ENCODE measurements at regions not wholly inside any gene's neighbourhood (a gene's known extent, or its start where the extent isn't known, plus 50 kb on each side); places are given as distances from the start of the nearest gene placed in this dataset.

DNA sequence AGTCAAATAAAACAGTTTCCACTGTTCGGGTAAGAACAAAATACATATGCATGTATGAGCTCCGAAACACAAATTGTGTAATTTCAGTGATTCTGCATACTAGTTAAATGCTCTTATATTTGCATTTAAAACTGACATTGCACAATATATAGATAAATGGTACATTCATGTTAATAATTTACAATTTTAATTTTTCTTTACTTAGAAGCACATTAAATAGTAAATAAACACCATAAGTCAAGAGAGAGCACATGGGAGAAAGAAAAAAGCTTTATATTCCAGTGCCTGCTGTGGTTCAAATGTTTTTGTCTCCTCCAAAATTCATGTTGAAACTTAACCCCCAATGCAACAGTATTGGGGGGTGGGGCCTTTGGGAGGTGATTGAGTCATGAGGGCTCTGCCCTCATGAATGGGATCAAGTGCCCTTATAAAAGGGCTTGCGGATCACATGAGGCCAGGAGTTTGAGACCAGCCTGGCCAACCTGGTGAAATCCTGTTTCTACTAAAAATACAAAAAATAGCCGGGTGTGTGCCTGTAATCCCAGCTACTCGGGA lies 322.9 kb downstream of the BCOR start:
- H3K4me2 ChIP-seq (ENCODE audit: low read length), result no peak overlapping the region
- no peak for TF ChIP-seq SMC3 (conservative IDR thresholded peaks at IDR 0.05; ENCODE audit: poor library complexity)
- TF ChIP-seq MXI1 (conservative IDR thresholded peaks at IDR 0.05; ENCODE audit: poor library complexity, severe bottlenecking), result no peak
- TF ChIP-seq EP300 (conservative IDR thresholded peaks at IDR 0.05; ENCODE audit: poor library complexity, severe bottlenecking), result no peak
- no peak for TF ChIP-seq EZH2 (IDR thresholded peaks at IDR 0.05; ENCODE audit: borderline replicate concordance, insufficient read depth, low read length, poor library complexity, severe bottlenecking)
- TF ChIP-seq, protein P1, sequence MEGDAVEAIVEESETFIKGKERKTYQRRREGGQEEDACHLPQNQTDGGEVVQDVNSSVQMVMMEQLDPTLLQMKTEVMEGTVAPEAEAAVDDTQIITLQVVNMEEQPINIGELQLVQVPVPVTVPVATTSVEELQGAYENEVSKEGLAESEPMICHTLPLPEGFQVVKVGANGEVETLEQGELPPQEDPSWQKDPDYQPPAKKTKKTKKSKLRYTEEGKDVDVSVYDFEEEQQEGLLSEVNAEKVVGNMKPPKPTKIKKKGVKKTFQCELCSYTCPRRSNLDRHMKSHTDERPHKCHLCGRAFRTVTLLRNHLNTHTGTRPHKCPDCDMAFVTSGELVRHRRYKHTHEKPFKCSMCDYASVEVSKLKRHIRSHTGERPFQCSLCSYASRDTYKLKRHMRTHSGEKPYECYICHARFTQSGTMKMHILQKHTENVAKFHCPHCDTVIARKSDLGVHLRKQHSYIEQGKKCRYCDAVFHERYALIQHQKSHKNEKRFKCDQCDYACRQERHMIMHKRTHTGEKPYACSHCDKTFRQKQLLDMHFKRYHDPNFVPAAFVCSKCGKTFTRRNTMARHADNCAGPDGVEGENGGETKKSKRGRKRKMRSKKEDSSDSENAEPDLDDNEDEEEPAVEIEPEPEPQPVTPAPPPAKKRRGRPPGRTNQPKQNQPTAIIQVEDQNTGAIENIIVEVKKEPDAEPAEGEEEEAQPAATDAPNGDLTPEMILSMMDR (IDR thresholded peaks at IDR 0.05; ENCODE audit: poor library complexity, severe bottlenecking), result no peak
- no peak for TF ChIP-seq RAD21 (conservative IDR thresholded peaks at IDR 0.05)
- TF ChIP-seq TAF1 (IDR thresholded peaks at IDR 0.05; ENCODE audit: low read depth), result no peak
- TF ChIP-seq, protein P2, sequence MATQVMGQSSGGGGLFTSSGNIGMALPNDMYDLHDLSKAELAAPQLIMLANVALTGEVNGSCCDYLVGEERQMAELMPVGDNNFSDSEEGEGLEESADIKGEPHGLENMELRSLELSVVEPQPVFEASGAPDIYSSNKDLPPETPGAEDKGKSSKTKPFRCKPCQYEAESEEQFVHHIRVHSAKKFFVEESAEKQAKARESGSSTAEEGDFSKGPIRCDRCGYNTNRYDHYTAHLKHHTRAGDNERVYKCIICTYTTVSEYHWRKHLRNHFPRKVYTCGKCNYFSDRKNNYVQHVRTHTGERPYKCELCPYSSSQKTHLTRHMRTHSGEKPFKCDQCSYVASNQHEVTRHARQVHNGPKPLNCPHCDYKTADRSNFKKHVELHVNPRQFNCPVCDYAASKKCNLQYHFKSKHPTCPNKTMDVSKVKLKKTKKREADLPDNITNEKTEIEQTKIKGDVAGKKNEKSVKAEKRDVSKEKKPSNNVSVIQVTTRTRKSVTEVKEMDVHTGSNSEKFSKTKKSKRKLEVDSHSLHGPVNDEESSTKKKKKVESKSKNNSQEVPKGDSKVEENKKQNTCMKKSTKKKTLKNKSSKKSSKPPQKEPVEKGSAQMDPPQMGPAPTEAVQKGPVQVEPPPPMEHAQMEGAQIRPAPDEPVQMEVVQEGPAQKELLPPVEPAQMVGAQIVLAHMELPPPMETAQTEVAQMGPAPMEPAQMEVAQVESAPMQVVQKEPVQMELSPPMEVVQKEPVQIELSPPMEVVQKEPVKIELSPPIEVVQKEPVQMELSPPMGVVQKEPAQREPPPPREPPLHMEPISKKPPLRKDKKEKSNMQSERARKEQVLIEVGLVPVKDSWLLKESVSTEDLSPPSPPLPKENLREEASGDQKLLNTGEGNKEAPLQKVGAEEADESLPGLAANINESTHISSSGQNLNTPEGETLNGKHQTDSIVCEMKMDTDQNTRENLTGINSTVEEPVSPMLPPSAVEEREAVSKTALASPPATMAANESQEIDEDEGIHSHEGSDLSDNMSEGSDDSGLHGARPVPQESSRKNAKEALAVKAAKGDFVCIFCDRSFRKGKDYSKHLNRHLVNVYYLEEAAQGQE (IDR thresholded peaks at IDR 0.05; ENCODE audit: borderline replicate concordance), result no peak
- TF ChIP-seq POLR2AphosphoS5 (IDR thresholded peaks at IDR 0.05), result no peak
- H3K27ac ChIP-seq (ENCODE audit: low read length), result no peak overlapping the region
- H3K9me2 ChIP-seq (ENCODE audit: insufficient read depth, low read length), result no peaks in the 10 kb centered on the region
- no peak overlapping the region for H2AFZ ChIP-seq (ENCODE audit: low read depth, low read length)
- no peak overlapping the region for H3K9ac ChIP-seq (ENCODE audit: low read length)
- H4K20me1 ChIP-seq (ENCODE audit: insufficient read depth), result no peaks in the 10 kb centered on the region
- no peaks in the 10 kb centered on the region for H3F3A ChIP-seq (ENCODE audit: insufficient read depth, low read length, poor library complexity, severe bottlenecking)
- H3K27me3 ChIP-seq (ENCODE audit: insufficient read depth, low read depth, low read length), result no peaks in the 10 kb centered on the region
- H3K79me2 ChIP-seq (replicated peaks; ENCODE audit: insufficient read depth, low read length), result no peaks in the 10 kb centered on the region
- no peaks in the 10 kb centered on the region for H3K36me3 ChIP-seq (ENCODE audit: insufficient read depth, low read length)
- no peaks in the 10 kb centered on the region for H3K9me3 ChIP-seq (ENCODE audit: low read length)
- H3K4me3 ChIP-seq (ENCODE audit: low read length), result no peak overlapping the region

DNA sequence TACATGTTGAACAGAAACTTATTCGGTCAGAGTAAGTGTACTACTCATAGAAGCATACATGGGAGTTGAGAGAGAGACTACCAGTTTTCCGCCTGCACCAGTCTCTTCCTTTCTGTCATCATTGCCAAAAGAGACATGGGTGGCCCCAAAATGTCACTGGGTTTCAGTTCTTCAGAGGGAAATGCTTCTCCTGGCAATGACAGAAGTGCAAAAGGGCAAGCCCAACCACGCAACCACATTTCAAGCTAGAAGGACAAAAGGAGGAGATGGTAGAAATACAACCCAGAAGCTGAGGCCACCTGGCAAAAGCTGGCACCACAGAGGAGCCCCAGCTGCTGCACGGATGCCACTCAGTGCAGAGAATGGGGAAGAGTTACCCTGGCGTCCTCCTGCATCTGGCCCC lies 320.1 kb downstream of the BCOR start:
- no peak overlapping the region for H3K9ac ChIP-seq (ENCODE audit: low read length)
- H3K9me3 ChIP-seq (ENCODE audit: low read length), result no peaks in the 10 kb centered on the region
- H3K27ac ChIP-seq (ENCODE audit: low read length), result no peak overlapping the region
- H3K9me2 ChIP-seq (ENCODE audit: insufficient read depth, low read length), result no peaks in the 10 kb centered on the region
- H3K27me3 ChIP-seq (ENCODE audit: insufficient read depth, low read depth, low read length), result no peaks in the 10 kb centered on the region
- no peak for TF ChIP-seq SMC3 (conservative IDR thresholded peaks at IDR 0.05; ENCODE audit: poor library complexity)
- TF ChIP-seq EP300 (conservative IDR thresholded peaks at IDR 0.05; ENCODE audit: poor library complexity, severe bottlenecking), result no peak
- TF ChIP-seq POLR2AphosphoS5 (IDR thresholded peaks at IDR 0.05), result no peak
- TF ChIP-seq RAD21 (conservative IDR thresholded peaks at IDR 0.05), result no peak
- TF ChIP-seq TAF1 (IDR thresholded peaks at IDR 0.05; ENCODE audit: low read depth), result no peak
- TF ChIP-seq, protein P2 (IDR thresholded peaks at IDR 0.05; ENCODE audit: borderline replicate concordance), result no peak
- no peak for TF ChIP-seq MXI1 (conservative IDR thresholded peaks at IDR 0.05; ENCODE audit: poor library complexity, severe bottlenecking)
- no peak for TF ChIP-seq EZH2 (IDR thresholded peaks at IDR 0.05; ENCODE audit: borderline replicate concordance, insufficient read depth, low read length, poor library complexity, severe bottlenecking)
- TF ChIP-seq, protein P1 (IDR thresholded peaks at IDR 0.05; ENCODE audit: poor library complexity, severe bottlenecking), result no peak
- H3K4me3 ChIP-seq (ENCODE audit: low read length), result no peak overlapping the region
- H3K4me2 ChIP-seq (ENCODE audit: low read length), result no peak overlapping the region
- H4K20me1 ChIP-seq (ENCODE audit: insufficient read depth), result no peaks in the 10 kb centered on the region
- no peaks in the 10 kb centered on the region for H3F3A ChIP-seq (ENCODE audit: insufficient read depth, low read length, poor library complexity, severe bottlenecking)
- no peaks in the 10 kb centered on the region for H3K79me2 ChIP-seq (replicated peaks; ENCODE audit: insufficient read depth, low read length)
- no peak overlapping the region for H2AFZ ChIP-seq (ENCODE audit: low read depth, low read length)
- H3K36me3 ChIP-seq (ENCODE audit: insufficient read depth, low read length), result no peaks in the 10 kb centered on the region
